HCT116 (cell line): ENCODE measurements at regions not wholly inside any gene's neighbourhood (a gene's known extent, or its start where the extent isn't known, plus 50 kb on each side); places are given as distances from the start of the nearest gene placed in this dataset.

ENCODE experiments used
- ATAC-seq: fragments of 200-7000 bp; cut with Tn5 transposase; 2 replicates; pipeline ENCODE4 v1.9.1; 2020; ENCODE audit warnings: mild to moderate bottlenecking, moderate library complexity
- BruUV-seq: library from RNA; stranded (reverse); fragments of 400-500 nt; replicated peaks from 2 replicates; lab custom pipeline; 2021; lab: Mats Ljungman, UMichigan
- CTCF ChIA-PET: fragments of 300-600 bp; sonication (Branson Sonifier 250); formaldehyde crosslinking; loops from one replicate; lab custom pipeline; 2021; ENCODE audit warnings: antibody characterized with exemption; lab: Charles Lee
- POLR2A ChIA-PET: fragments of 300-600, 350-600 bp; sonication (Branson Sonifier 250); formaldehyde crosslinking; loops from one replicate; lab custom pipeline; 2021; ENCODE audit warnings: antibody characterized with exemption; lab: Charles Lee
- RAD21 ChIA-PET, 2 experiments: fragments of 300-600 bp; sonication (Branson Sonifier 250); formaldehyde crosslinking; loops; one replicate each; lab custom pipeline; 2023; ENCODE audit warnings: low total read pairs in 2 of 2; ENCODE audit not compliant: uncharacterized antibody in 2 of 2, unreplicated experiment in 2 of 2, low non-redundant PET in 1 of 2; lab: Charles Lee
- DNase-seq: peaks from one replicate; pipeline ENCODE4 v3.0.0-alpha.2; 2010; ENCODE audit warnings: low read depth, low spot score
- H2AFZ ChIP-seq: fragments of 200-600 bp; shearing (Covaris generic), sonication (generic); 2 replicates; pipeline ENCODE4 v1.6.1; 2017; ENCODE audit warnings: low read depth, mixed run types, mixed read lengths, antibody characterized with exemption, low read length; ENCODE audit not compliant: poor library complexity, severe bottlenecking
- H3K27ac ChIP-seq: 2 replicates; pipeline ENCODE4 v1.5.1; 2012; ENCODE audit warnings: low read depth, low read length
- H3K27me3 ChIP-seq: fragments of 200-600 bp; sonication (generic); 2 replicates; pipeline ENCODE4 v1.6.1; 2016; ENCODE audit warnings: mixed run types, low read length, mixed read lengths; ENCODE audit not compliant: insufficient read depth
- H3K36me3 ChIP-seq, 2 experiments: fragments of 200-500 bp in 1 of 2; fragments of 200-600 bp in 1 of 2; sonication (Bioruptor generic) in 1 of 2; sonication (generic) in 1 of 2; 2 replicates each; pipeline versions ENCODE4 v1.5.1 to v1.6.1; 2014 to 2016; ENCODE audit warnings: low read length in 2 of 2, inconsistent platforms in 1 of 2, mixed read lengths in 1 of 2, mixed run types in 1 of 2; ENCODE audit not compliant: insufficient read depth in 2 of 2, control insufficient read depth in 1 of 2
- H3K4me1 ChIP-seq, 2 experiments: fragments of 200-600 bp in 1 of 2; sonication (generic) in 1 of 2; 2 replicates each; pipeline versions ENCODE4 v1.5.1 to v1.6.1; 2012 to 2017; ENCODE audit warnings: low read length in 2 of 2, inconsistent platforms in 1 of 2, mild to moderate bottlenecking in 1 of 2, mixed read lengths in 1 of 2, mixed run types in 1 of 2, moderate library complexity in 1 of 2; ENCODE audit not compliant: insufficient read depth in 2 of 2, control insufficient read depth in 1 of 2
- H3K4me2 ChIP-seq: fragments of 200-600 bp; sonication (generic); 2 replicates; pipeline ENCODE4 v1.6.1; 2017; ENCODE audit warnings: mixed run types, low read length, mixed read lengths
- H3K4me3 ChIP-seq, 2 experiments: fragments of 200-600 bp in 1 of 2; sonication (generic) in 1 of 2; replicated peaks in 1 of 2; 2 replicates each; pipeline ENCODE4 v1.5.1; 2011 to 2016; ENCODE audit warnings: low read length in 2 of 2, control low read depth in 1 of 2, low read depth in 1 of 2, mild to moderate bottlenecking in 1 of 2, mixed read lengths in 1 of 2, mixed run types in 1 of 2
- H3K79me2 ChIP-seq: fragments of 200-600 bp; sonication (generic); 2 replicates; pipeline ENCODE4 v1.6.1; 2017; ENCODE audit warnings: mild to moderate bottlenecking, mixed run types, low read length, moderate library complexity, mixed read lengths; ENCODE audit not compliant: insufficient read depth
- H3K9ac ChIP-seq: fragments of 200-600 bp; sonication (generic); 2 replicates; pipeline ENCODE4 v1.6.1; 2016; ENCODE audit warnings: low read length, mixed read lengths
- H3K9me2 ChIP-seq: fragments of 200-600 bp; sonication (generic), shearing (Covaris generic); 2 replicates; pipeline ENCODE4 v1.6.1; 2017; ENCODE audit warnings: mixed run types, mild to moderate bottlenecking, moderate library complexity; ENCODE audit not compliant: insufficient read depth
- H3K9me3 ChIP-seq, 2 experiments: fragments of 200-500 bp in 1 of 2; fragments of 200-600 bp in 1 of 2; sonication (Bioruptor generic) in 1 of 2; sonication (generic) in 1 of 2; 2 replicates each; pipeline ENCODE4 v1.6.1; 2014 to 2017; ENCODE audit warnings: low read length in 2 of 2, mixed read lengths in 2 of 2, inconsistent platforms in 1 of 2, low read depth in 1 of 2, mild to moderate bottlenecking in 1 of 2, mixed run types in 1 of 2, moderate library complexity in 1 of 2; ENCODE audit not compliant: control insufficient read depth in 1 of 2, insufficient read depth in 1 of 2
- H4K20me1 ChIP-seq: fragments of 200-600 bp; sonication (generic), shearing (Covaris generic); 2 replicates; pipeline ENCODE4 v1.6.1; 2017; ENCODE audit warnings: mixed run types, mild to moderate bottlenecking, moderate library complexity; ENCODE audit not compliant: insufficient read depth
- ATF3 ChIP-seq: IDR thresholded peaks from 2 replicates; pipeline ENCODE4 v1.6.1; 2012
- CEBPB ChIP-seq: IDR thresholded peaks from 2 replicates; pipeline ENCODE4 v1.6.1; 2012; ENCODE audit warnings: low read depth
- CTCF ChIP-seq, 3 experiments: fragments of 200-600 bp in 1 of 3; sonication (generic) in 1 of 3; IDR thresholded peaks in 2 of 3; conservative IDR thresholded peaks in 1 of 3; 2 replicates each; pipeline ENCODE4 v1.5.1; 2012 to 2017; ENCODE audit warnings: low read depth in 2 of 3, low read length in 2 of 3, antibody characterized with exemption in 1 of 3, borderline replicate concordance in 1 of 3, control low read depth in 1 of 3, mild to moderate bottlenecking in 1 of 3, mixed read lengths in 1 of 3, mixed run types in 1 of 3, moderate library complexity in 1 of 3; ENCODE audit not compliant: insufficient read depth in 1 of 3
- ELF1 ChIP-seq: IDR thresholded peaks from 2 replicates; pipeline ENCODE4 v1.6.1; 2012; ENCODE audit warnings: low read depth, borderline replicate concordance
- EZH2 ChIP-seq: fragments of 200-600 bp; sonication (generic); IDR thresholded peaks from 2 replicates; pipeline ENCODE4 v1.6.1; 2017; ENCODE audit warnings: antibody characterized with exemption, mixed run types
- EZH2phosphoT487 ChIP-seq: fragments of 200-600 bp; IDR thresholded peaks from 2 replicates; pipeline ENCODE4 v1.6.1; 2018; ENCODE audit warnings: antibody characterized with exemption, borderline replicate concordance
- JUND ChIP-seq: IDR thresholded peaks from 2 replicates; pipeline ENCODE4 v1.6.1; 2012
- MAX ChIP-seq: IDR thresholded peaks from 2 replicates; pipeline ENCODE4 v1.6.1; 2012
- RAD21 ChIP-seq: IDR thresholded peaks from 2 replicates; pipeline ENCODE4 v1.6.1; 2012; ENCODE audit warnings: low read depth, mild to moderate bottlenecking
- REST ChIP-seq: IDR thresholded peaks from 2 replicates; pipeline ENCODE4 v1.6.1; 2012; ENCODE audit warnings: low read depth
- SIN3A ChIP-seq: IDR thresholded peaks from 2 replicates; pipeline ENCODE4 v1.6.1; 2012; ENCODE audit warnings: low read depth
- SRF ChIP-seq: IDR thresholded peaks from 2 replicates; pipeline ENCODE4 v1.6.1; 2012; ENCODE audit warnings: low read depth
- TCF7L2 ChIP-seq: IDR thresholded peaks from 2 replicates; pipeline ENCODE4 v1.7.0; 2011; ENCODE audit warnings: borderline replicate concordance, inconsistent platforms; ENCODE audit not compliant: insufficient read depth, insufficient read length; ENCODE audit errors: extremely low read depth
- YY1 ChIP-seq: IDR thresholded peaks from 2 replicates; pipeline ENCODE4 v1.6.1; 2011; ENCODE audit warnings: low read length, low read depth, moderate library complexity, mild to moderate bottlenecking; ENCODE audit not compliant: insufficient replicate concordance; ENCODE audit errors: extremely low read depth
- ZFX ChIP-seq: fragments of 450-650 bp; IDR thresholded peaks from 2 replicates; pipeline ENCODE4 v1.6.1; 2017
- ZNF274 ChIP-seq: fragments of 200-500 bp; sonication (Bioruptor generic); IDR thresholded peaks from 2 replicates; pipeline ENCODE4 v1.6.1; 2014; ENCODE audit warnings: mild to moderate bottlenecking, low read depth, low read length, inconsistent platforms
- intact Hi-C: fragments of 100-400 bp; cut with micrococcal nuclease; formaldehyde crosslinking; loops from 2 replicates; pipeline ENCODE4 v1.10.0; 2022

GRCh38 chr20:40512591-40512990 is 176.4 kb downstream of the MAFB start:
- ChIA-PET CTCF (no interaction called here), POLR2A (no interaction called here), RAD21 (no interaction called here)
- no peak overlapping the region for H3K9ac ChIP-seq
- DNase-seq (no peak), ATAC-seq (no peak)
- no peak overlapping the region for H3K27ac ChIP-seq
- no peak overlapping the region for H3K4me2 ChIP-seq
- H2AFZ ChIP-seq, result no peak overlapping the region
- H4K20me1 ChIP-seq, result no peaks in the 10 kb centered on the region
- TF ChIP-seq EZH2phosphoT487 (no peak), SRF (no peak), ZFX (no peak), MAX (no peak), CEBPB (no peak), ATF3 (no peak), TCF7L2 (no peak), SIN3A (no peak), ZNF274 (no peak), RAD21 (no peak), ELF1 (no peak), JUND (no peak), YY1 (no peak), REST (no peak), CTCF (IDR thresholded peaks at IDR 0.05 in 2 of 3, conservative IDR thresholded peaks at IDR 0.05 in 1 of 3; ENCODE audit: borderline replicate concordance in 1 of 3, insufficient read depth in 1 of 3, low read depth in 2 of 3, low read length in 2 of 3) (no peak), EZH2 (no peak)
- intact Hi-C loops, result no loop called here
- no peaks in the 10 kb centered on the region for H3K79me2 ChIP-seq
- no peaks in the 10 kb centered on the region for H3K36me3 ChIP-seq
- H3K4me1 ChIP-seq, result peaks cover 0 to 4% of the 10 kb centered on the region in 2 experiments; a peak in 1 of 4 replicates
- no peaks in the 10 kb centered on the region for H3K27me3 ChIP-seq
- no peaks in the 10 kb centered on the region for H3K9me3 ChIP-seq
- H3K4me3 ChIP-seq, result no peak overlapping the region
- no peaks in the 10 kb centered on the region for H3K9me2 ChIP-seq
- no TSS peak for BruUV-seq
